ENCODE measurements at regions not wholly inside any gene's neighbourhood (a gene's known extent, or its start where the extent isn't known, plus 50 kb on each side); places are given as distances from the start of the nearest gene placed in this dataset.

DNA sequence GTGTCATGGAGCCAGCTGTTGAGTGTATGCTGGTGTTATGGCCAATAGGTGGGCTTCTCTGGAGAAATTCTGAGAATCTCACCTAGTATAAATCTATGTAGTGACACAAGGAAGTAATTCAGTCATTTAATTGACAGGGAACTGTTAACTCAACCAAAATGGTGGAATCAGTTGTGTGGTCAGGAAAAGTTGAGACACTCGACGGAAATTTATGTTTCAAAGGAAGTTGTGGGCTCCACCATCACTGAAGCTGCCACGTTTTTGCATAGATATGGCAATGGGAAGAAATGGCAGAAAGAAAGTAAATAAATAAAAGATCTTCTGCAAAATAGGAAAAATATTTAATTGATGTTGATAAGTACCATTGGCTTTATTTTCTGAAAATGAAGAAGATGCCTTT, 84.5 kb downstream of the ATP6V1G3 start:
- TF ChIP-seq, protein P1, sequence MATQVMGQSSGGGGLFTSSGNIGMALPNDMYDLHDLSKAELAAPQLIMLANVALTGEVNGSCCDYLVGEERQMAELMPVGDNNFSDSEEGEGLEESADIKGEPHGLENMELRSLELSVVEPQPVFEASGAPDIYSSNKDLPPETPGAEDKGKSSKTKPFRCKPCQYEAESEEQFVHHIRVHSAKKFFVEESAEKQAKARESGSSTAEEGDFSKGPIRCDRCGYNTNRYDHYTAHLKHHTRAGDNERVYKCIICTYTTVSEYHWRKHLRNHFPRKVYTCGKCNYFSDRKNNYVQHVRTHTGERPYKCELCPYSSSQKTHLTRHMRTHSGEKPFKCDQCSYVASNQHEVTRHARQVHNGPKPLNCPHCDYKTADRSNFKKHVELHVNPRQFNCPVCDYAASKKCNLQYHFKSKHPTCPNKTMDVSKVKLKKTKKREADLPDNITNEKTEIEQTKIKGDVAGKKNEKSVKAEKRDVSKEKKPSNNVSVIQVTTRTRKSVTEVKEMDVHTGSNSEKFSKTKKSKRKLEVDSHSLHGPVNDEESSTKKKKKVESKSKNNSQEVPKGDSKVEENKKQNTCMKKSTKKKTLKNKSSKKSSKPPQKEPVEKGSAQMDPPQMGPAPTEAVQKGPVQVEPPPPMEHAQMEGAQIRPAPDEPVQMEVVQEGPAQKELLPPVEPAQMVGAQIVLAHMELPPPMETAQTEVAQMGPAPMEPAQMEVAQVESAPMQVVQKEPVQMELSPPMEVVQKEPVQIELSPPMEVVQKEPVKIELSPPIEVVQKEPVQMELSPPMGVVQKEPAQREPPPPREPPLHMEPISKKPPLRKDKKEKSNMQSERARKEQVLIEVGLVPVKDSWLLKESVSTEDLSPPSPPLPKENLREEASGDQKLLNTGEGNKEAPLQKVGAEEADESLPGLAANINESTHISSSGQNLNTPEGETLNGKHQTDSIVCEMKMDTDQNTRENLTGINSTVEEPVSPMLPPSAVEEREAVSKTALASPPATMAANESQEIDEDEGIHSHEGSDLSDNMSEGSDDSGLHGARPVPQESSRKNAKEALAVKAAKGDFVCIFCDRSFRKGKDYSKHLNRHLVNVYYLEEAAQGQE (tag by site-specific recombination; IDR thresholded peaks at IDR 0.05) = no peak
- no peak for TF ChIP-seq CTCF (tag by site-specific recombination; IDR thresholded peaks at IDR 0.05)
- no peak for TF ChIP-seq BCL11A (tag by site-specific recombination; IDR thresholded peaks at IDR 0.05; ENCODE audit: low read depth)
- no peak for TF ChIP-seq IKZF3 (tag by site-specific recombination; IDR thresholded peaks at IDR 0.05)
- TF ChIP-seq ZBTB21 (tag by site-specific recombination; IDR thresholded peaks at IDR 0.05) = no peak
- TF ChIP-seq, protein P2, sequence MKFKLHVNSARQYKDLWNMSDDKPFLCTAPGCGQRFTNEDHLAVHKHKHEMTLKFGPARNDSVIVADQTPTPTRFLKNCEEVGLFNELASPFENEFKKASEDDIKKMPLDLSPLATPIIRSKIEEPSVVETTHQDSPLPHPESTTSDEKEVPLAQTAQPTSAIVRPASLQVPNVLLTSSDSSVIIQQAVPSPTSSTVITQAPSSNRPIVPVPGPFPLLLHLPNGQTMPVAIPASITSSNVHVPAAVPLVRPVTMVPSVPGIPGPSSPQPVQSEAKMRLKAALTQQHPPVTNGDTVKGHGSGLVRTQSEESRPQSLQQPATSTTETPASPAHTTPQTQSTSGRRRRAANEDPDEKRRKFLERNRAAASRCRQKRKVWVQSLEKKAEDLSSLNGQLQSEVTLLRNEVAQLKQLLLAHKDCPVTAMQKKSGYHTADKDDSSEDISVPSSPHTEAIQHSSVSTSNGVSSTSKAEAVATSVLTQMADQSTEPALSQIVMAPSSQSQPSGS (tag by site-specific recombination; IDR thresholded peaks at IDR 0.05; ENCODE audit: low read depth) = no peak
- no peak for TF ChIP-seq MZF1 (tag by site-specific recombination; IDR thresholded peaks at IDR 0.05; ENCODE audit: borderline replicate concordance)
- no peak for TF ChIP-seq ZNF555 (tag by site-specific recombination; conservative IDR thresholded peaks at IDR 0.05)
- no peak for TF ChIP-seq ZNF175 (tag by site-specific recombination; IDR thresholded peaks at IDR 0.05)
- TF ChIP-seq ZNF560 (tag by site-specific recombination; IDR thresholded peaks at IDR 0.05; ENCODE audit: borderline replicate concordance) = no peak
- TF ChIP-seq ZNF274 (IDR thresholded peaks at IDR 0.05; ENCODE audit: low read length) = no peak
- no peak for TF ChIP-seq ZNF274 (tag by site-specific recombination; IDR thresholded peaks at IDR 0.05; ENCODE audit: borderline replicate concordance)
- TF ChIP-seq ZNF157 (tag by site-specific recombination; IDR thresholded peaks at IDR 0.05) = no peak
